Keratinocyte (primary cell): ENCODE measurements at regions not wholly inside any gene's neighbourhood (a gene's known extent, or its start where the extent isn't known, plus 50 kb on each side); places are given as distances from the start of the nearest gene placed in this dataset.

Experiments used
- DNase-seq: peaks from one replicate; pipeline ENCODE4 v3.0.0-alpha.2; 2011; ENCODE audit warnings: low read depth, missing footprints, low spot score
- FAIRE-seq: peaks from 2 replicates; lab custom pipeline; 2011; peaks lifted over from hg19 to GRCh38; lab: Jason Lieb, UNC
- H2AFZ ChIP-seq: 2 replicates; pipeline ENCODE4 v1.6.0; 2012; ENCODE audit warnings: low read length, control low read depth, inconsistent platforms; ENCODE audit not compliant: control insufficient read depth
- H3K27ac ChIP-seq: 2 replicates; pipeline ENCODE4 v1.5.1; 2011; ENCODE audit warnings: low read length; ENCODE audit not compliant: control insufficient read depth, insufficient read depth
- H3K27me3 ChIP-seq: 3 replicates; pipeline ENCODE4 v1.6.0; 2011; ENCODE audit warnings: low read length; ENCODE audit not compliant: control insufficient read depth, insufficient read depth; ENCODE audit errors: extremely low read depth
- H3K36me3 ChIP-seq, 2 experiments: 2 replicates in 1 of 2; 3 replicates in 1 of 2; pipeline ENCODE4 v1.5.1; 2011; ENCODE audit warnings: low read length in 2 of 2, mild to moderate bottlenecking in 1 of 2; ENCODE audit not compliant: control insufficient read depth in 2 of 2, insufficient read depth in 2 of 2; ENCODE audit errors: extremely low read depth in 1 of 2
- H3K4me1 ChIP-seq: 3 replicates; pipeline ENCODE4 v1.5.1; 2011; ENCODE audit warnings: low read length; ENCODE audit not compliant: control insufficient read depth, insufficient read depth; ENCODE audit errors: extremely low read depth
- H3K4me2 ChIP-seq: 3 replicates; pipeline ENCODE4 v1.6.0; 2011; ENCODE audit warnings: low read depth, low read length; ENCODE audit not compliant: control insufficient read depth, insufficient read depth; ENCODE audit errors: extremely low read depth
- H3K4me3 ChIP-seq, 3 experiments: fragments of 200-600 bp in 1 of 3; sonication (generic) in 1 of 3; 2 replicates in 2 of 3; 3 replicates in 1 of 3; pipeline ENCODE4 v1.5.1; 2011 to 2016; ENCODE audit warnings: low read length in 3 of 3, mild to moderate bottlenecking in 3 of 3, control low read depth in 2 of 3, inconsistent platforms in 1 of 3, low read depth in 1 of 3, mixed read lengths in 1 of 3, mixed run types in 1 of 3, moderate library complexity in 1 of 3; ENCODE audit not compliant: control insufficient read depth in 2 of 3, insufficient read depth in 2 of 3; ENCODE audit errors: extremely low read depth in 1 of 3
- H3K79me2 ChIP-seq: 2 replicates; pipeline ENCODE4 v1.6.0; 2012; ENCODE audit warnings: low read length; ENCODE audit not compliant: control insufficient read depth, insufficient read depth
- H3K9ac ChIP-seq: 3 replicates; pipeline ENCODE4 v1.6.0; 2011; ENCODE audit warnings: low read length; ENCODE audit not compliant: control insufficient read depth, insufficient read depth; ENCODE audit errors: extremely low read depth
- H3K9me1 ChIP-seq: 3 replicates; pipeline ENCODE4 v1.6.0; 2011; ENCODE audit warnings: low read length; ENCODE audit not compliant: control insufficient read depth, insufficient read depth; ENCODE audit errors: extremely low read depth
- H3K9me3 ChIP-seq: 2 replicates; pipeline ENCODE4 v1.5.1; 2012; ENCODE audit warnings: low read depth, low read length; ENCODE audit not compliant: control insufficient read depth
- H4K20me1 ChIP-seq: 3 replicates; pipeline ENCODE4 v1.6.0; 2011; ENCODE audit warnings: low read length; ENCODE audit not compliant: control insufficient read depth, insufficient read depth; ENCODE audit errors: extremely low read depth
- CTCF ChIP-seq, 3 experiments: IDR thresholded peaks in 1 of 3; conservative IDR thresholded peaks in 1 of 3; optimal IDR thresholded peaks in 1 of 3; 2 replicates in 2 of 3; 3 replicates in 1 of 3; pipeline versions ENCODE3 to v1.5.1; 2011; ENCODE audit warnings: low read length in 3 of 3, mild to moderate bottlenecking in 3 of 3, moderate library complexity in 2 of 3, control low read depth in 1 of 3, inconsistent platforms in 1 of 3; ENCODE audit not compliant: insufficient read depth in 2 of 3; ENCODE audit errors: extremely low read depth in 1 of 3
- EZH2 ChIP-seq: IDR thresholded peaks from one replicate; pipeline ENCODE4 v1.6.1; 2012; ENCODE audit warnings: inconsistent platforms, mild to moderate bottlenecking, low read length, moderate library complexity
- dilution Hi-C: fragments of 300-500 bp; cut with MboI; formaldehyde crosslinking; loops from one replicate; pipeline ENCODE4 v1.7.0; 2020; ENCODE audit warnings: low sequenced_read_pairs; ENCODE audit not compliant: extremely low pct_ligation_motif_present

GRCh38 chr12:127245009-127245408 lies 1022.0 kb upstream of the TMEM132C start:
- no peaks in the 10 kb centered on the region for H4K20me1 ChIP-seq
- no peak overlapping the region for H3K27ac ChIP-seq
- dilution Hi-C loops, result no loop called here
- H3K4me1 ChIP-seq, result peaks cover 8% of the 10 kb centered on the region
- no peak overlapping the region for H3K4me2 ChIP-seq
- H3K27me3 ChIP-seq, result no peaks in the 10 kb centered on the region
- no peaks in the 10 kb centered on the region for H3K36me3 ChIP-seq
- TF ChIP-seq CTCF (optimal IDR thresholded peaks at IDR 0.05 in 1 of 3, IDR thresholded peaks at IDR 0.05 in 1 of 3, conservative IDR thresholded peaks at IDR 0.05 in 1 of 3; ENCODE audit: extremely low read depth in 1 of 3, insufficient read depth in 2 of 3, low read length in 3 of 3), result no peak
- TF ChIP-seq EZH2, result no peak
- no peaks in the 10 kb centered on the region for H3K9me3 ChIP-seq
- H2AFZ ChIP-seq, result no peak overlapping the region
- no peak overlapping the region for H3K9ac ChIP-seq
- H3K79me2 ChIP-seq, result no peaks in the 10 kb centered on the region
- FAIRE-seq (no peak), DNase-seq (no peak)
- H3K4me3 ChIP-seq, result no peak overlapping the region
- no peaks in the 10 kb centered on the region for H3K9me1 ChIP-seq

DNA sequence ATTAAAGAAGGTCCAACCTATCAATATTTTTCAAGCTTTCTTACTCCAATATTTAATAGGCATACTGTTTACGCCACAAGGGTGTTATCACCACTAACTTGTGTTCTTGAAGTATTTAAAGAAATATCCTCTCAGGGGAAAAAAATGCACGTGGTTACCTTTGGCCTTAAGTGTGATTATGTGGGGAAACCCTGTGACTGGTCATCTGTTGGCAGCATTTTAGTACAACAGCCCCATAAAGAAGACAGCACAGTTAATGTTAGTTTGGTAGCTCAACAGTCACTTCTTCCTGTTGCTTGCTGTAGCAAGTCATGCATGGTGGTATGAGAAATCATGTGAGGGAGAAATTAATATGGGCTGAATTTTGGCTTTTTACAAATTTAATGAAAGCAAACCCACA lies 1021.5 kb upstream of the TMEM132C start:
- H3K79me2 ChIP-seq, result no peaks in the 10 kb centered on the region
- H3K4me1 ChIP-seq, result peaks cover 8% of the 10 kb centered on the region
- H3K9me1 ChIP-seq, result no peaks in the 10 kb centered on the region
- TF ChIP-seq CTCF (optimal IDR thresholded peaks at IDR 0.05 in 1 of 3, IDR thresholded peaks at IDR 0.05 in 1 of 3, conservative IDR thresholded peaks at IDR 0.05 in 1 of 3; ENCODE audit: extremely low read depth in 1 of 3, insufficient read depth in 2 of 3, low read length in 3 of 3), result no peak
- TF ChIP-seq EZH2, result no peak
- H3K27me3 ChIP-seq, result no peaks in the 10 kb centered on the region
- DNase-seq (no peak), FAIRE-seq (peak; percentile 29)
- H3K4me3 ChIP-seq, result no peak overlapping the region
- no peaks in the 10 kb centered on the region for H4K20me1 ChIP-seq
- dilution Hi-C loops, result no loop called here
- no peak overlapping the region for H3K4me2 ChIP-seq
- H2AFZ ChIP-seq, result no peak overlapping the region
- H3K9me3 ChIP-seq, result no peaks in the 10 kb centered on the region
- H3K9ac ChIP-seq, result no peak overlapping the region
- no peak overlapping the region for H3K27ac ChIP-seq
- H3K36me3 ChIP-seq, result no peaks in the 10 kb centered on the region
